Kidney tubule cell (primary cell): ENCODE measurements at regions not wholly inside any gene's neighbourhood (a gene's known extent, or its start where the extent isn't known, plus 50 kb on each side); places are given as distances from the start of the nearest gene placed in this dataset.
A peak's percentile ranks its signal among the peaks of the same experiment; 100 is the strongest.
"Not testable (repeated sequence)": the region's sequence is repeated elsewhere in the genome, so short reads cannot be mapped to it uniquely, and the experiment has no call there.

Source experiments
- DNase-seq: peaks from one replicate; pipeline ENCODE4 v3.0.0-alpha.2; 2018; ENCODE audit warnings: low spot score

GRCh38 chr4:170990989-170991589 lies 822.1 kb upstream of the GALNTL6 start:
- DNase-seq = peak; percentile 47

GRCh38 chr4:170988446-170988845 lies 824.8 kb upstream of the GALNTL6 start:
- no peak for DNase-seq

GRCh38 chr4:170979736-170980135 lies 833.5 kb upstream of the GALNTL6 start:
- DNase-seq = no peak

GRCh38 chr4:170978990-170979389 lies 834.2 kb upstream of the GALNTL6 start:
- DNase-seq = no peak

GRCh38 chr4:170949084-170949483 lies 859.3 kb upstream of the AADAT start:
- no peak for DNase-seq

GRCh38 chr4:170940043-170940724 lies 850.4 kb upstream of the AADAT start:
- DNase-seq = no peak

- no peak for DNase-seq
Observed at GRCh38 chr4:170938588-170938987, 848.8 kb upstream of the AADAT start.

- no peak for DNase-seq
Observed at GRCh38 chr4:170931321-170931720, 841.6 kb upstream of the AADAT start.

- no peak for DNase-seq
Observed at GRCh38 chr4:170888660-170889059, 798.9 kb upstream of the AADAT start.

GRCh38 chr4:170887396-170887795 lies 797.6 kb upstream of the AADAT start:
- DNase-seq = no peak

- no peak for DNase-seq
Observed at GRCh38 chr4:170884969-170885570, 795.3 kb upstream of the AADAT start.

GRCh38 chr4:170881646-170882045 lies 791.9 kb upstream of the AADAT start:
- not testable (repeated sequence) for DNase-seq

- peak; percentile 36 for DNase-seq
Observed at GRCh38 chr4:170875868-170876267, 786.1 kb upstream of the AADAT start.

GRCh38 chr4:170872794-170873193 lies 783.0 kb upstream of the AADAT start:
- peak; percentile 92 for DNase-seq

- DNase-seq = peak; percentile 75
Observed at GRCh38 chr4:170868170-170868569, 778.4 kb upstream of the AADAT start.

GRCh38 chr4:170854097-170854496 lies 764.3 kb upstream of the AADAT start:
- no peak for DNase-seq

GRCh38 chr4:170853422-170854021 lies 763.8 kb upstream of the AADAT start:
- DNase-seq = peak; percentile 71

- DNase-seq = peak; percentile 30
Observed at GRCh38 chr4:170849969-170850368, 760.2 kb upstream of the AADAT start.

GRCh38 chr4:170827562-170828274 lies 738.0 kb upstream of the AADAT start:
- peak; percentile 14 for DNase-seq

GRCh38 chr4:170818786-170819185 lies 729.0 kb upstream of the AADAT start:
- DNase-seq = no peak

- no peak for DNase-seq
Observed at GRCh38 chr4:170805352-170805751, 715.6 kb upstream of the AADAT start.

GRCh38 chr4:170804930-170805329 lies 715.2 kb upstream of the AADAT start:
- DNase-seq = no peak
